ENCODE measurements at regions not wholly inside any gene's neighbourhood (a gene's known extent, or its start where the extent isn't known, plus 50 kb on each side); places are given as distances from the start of the nearest gene placed in this dataset.

GRCh38 chr5:1737790-1738405, 61.7 kb downstream of the MRPL36 start:
- Histone ChIP-seq H3K36me3 (no peaks in the 10 kb centered on the region), H3K4me3 (no peak overlapping the region), H3K27me3 (peaks cover 0 to 41% (median 0%) of the 10 kb centered on the region in 4 donors), H3K27ac (no peak overlapping the region), H3K4me1 (no peaks in the 10 kb centered on the region), H3K9me3 (peaks cover 0 to 6% (median 0%) of the 10 kb centered on the region in 3 donors)
- 29 to 36% methylated on average over 3 of the region's 3 CpGs for WGBS, 2 donors
- intact Hi-C loops (cut with DNase I) = no loop called here
- DNase-seq = no peak
- TF ChIP-seq CTCF (IDR thresholded peaks at IDR 0.05) (peak in 5 of 6 experiments; percentile 31 to 66 (median 57)), POLR2A (IDR thresholded peaks at IDR 0.05) (no peak)

- Histone ChIP-seq H3K4me1 (no peaks in the 10 kb centered on the region), H3K9me3 (peaks cover 0 to 6% (median 0%) of the 10 kb centered on the region in 3 donors), H3K27me3 (peaks cover 0 to 45% (median 0%) of the 10 kb centered on the region in 4 donors), H3K36me3 (no peaks in the 10 kb centered on the region), H3K27ac (no peak overlapping the region), H3K4me3 (no peak overlapping the region)
- intact Hi-C loops (cut with DNase I) = no loop called here
- no peak for DNase-seq
- TF ChIP-seq CTCF (IDR thresholded peaks at IDR 0.05) = no peak
- TF ChIP-seq POLR2A (IDR thresholded peaks at IDR 0.05) = no peak
- 67 to 78% methylated on average over 3 to 5 of the region's 15 CpGs for WGBS, 2 donors
Measured at GRCh38 chr5:1736889-1737711, 62.5 kb downstream of the MRPL36 start.

GRCh38 chr5:1736065-1736464, 63.6 kb downstream of the MRPL36 start:
- intact Hi-C loops (cut with DNase I) = no loop called here
- no peak overlapping the region for H3K27ac ChIP-seq
- H3K4me3 ChIP-seq = no peak overlapping the region
- H3K27me3 ChIP-seq = peaks cover 0 to 48% (median 0%) of the 10 kb centered on the region in 4 donors
- WGBS, 2 donors = 67 to 100% methylated on average over 1 to 4 of the region's 4 CpGs
- H3K4me1 ChIP-seq = no peaks in the 10 kb centered on the region
- no peak for TF ChIP-seq POLR2A (IDR thresholded peaks at IDR 0.05)
- TF ChIP-seq CTCF (IDR thresholded peaks at IDR 0.05) = no peak
- peaks cover 0 to 6% (median 0%) of the 10 kb centered on the region in 3 donors for H3K9me3 ChIP-seq
- no peaks in the 10 kb centered on the region for H3K36me3 ChIP-seq
- DNase-seq = no peak

GRCh38 chr5:1735320-1735970, 64.2 kb downstream of the MRPL36 start:
- TF ChIP-seq CTCF (IDR thresholded peaks at IDR 0.05) (no peak), POLR2A (IDR thresholded peaks at IDR 0.05) (no peak)
- H3K9me3 ChIP-seq = peaks cover 0 to 6% (median 0%) of the 10 kb centered on the region in 3 donors
- no peak for DNase-seq
- H3K27ac ChIP-seq = no peak overlapping the region
- H3K36me3 ChIP-seq = no peaks in the 10 kb centered on the region
- no peak overlapping the region for H3K4me3 ChIP-seq
- WGBS, 2 donors = 100% methylated on average over 2 of the region's 9 CpGs; no CpG with 5 or more reads in 1 of the 2 donors
- intact Hi-C loops (cut with DNase I) = no loop called here
- peaks cover 0 to 51% (median 0%) of the 10 kb centered on the region in 4 donors for H3K27me3 ChIP-seq
- no peaks in the 10 kb centered on the region for H3K4me1 ChIP-seq

- 61% methylated on average over 6 of the region's 9 CpGs; no CpG with 5 or more reads in 1 of the 2 donors for WGBS, 2 donors
Measured at GRCh38 chr5:1734908-1735289, 64.7 kb downstream of the MRPL36 start.

More at GRCh38 chr5:1734908-1735289, 64.7 kb downstream of the MRPL36 start:
- no peak overlapping the region for H3K4me3 ChIP-seq
- no peaks in the 10 kb centered on the region for H3K36me3 ChIP-seq
- DNase-seq = no peak
- peaks cover 0 to 56% (median 0%) of the 10 kb centered on the region in 4 donors for H3K27me3 ChIP-seq
- intact Hi-C loops (cut with DNase I) = no loop called here
- peaks cover 0 to 2% (median 0%) of the 10 kb centered on the region in 3 donors for H3K9me3 ChIP-seq
- H3K4me1 ChIP-seq = no peaks in the 10 kb centered on the region
- no peak for TF ChIP-seq POLR2A (IDR thresholded peaks at IDR 0.05)
- no peak for TF ChIP-seq CTCF (IDR thresholded peaks at IDR 0.05)
- H3K27ac ChIP-seq = no peak overlapping the region

All from esophagus squamous epithelium (tissue), 5 donors.